Keratinocyte (primary cell): ENCODE measurements at regions not wholly inside any gene's neighbourhood (a gene's known extent, or its start where the extent isn't known, plus 50 kb on each side); places are given as distances from the start of the nearest gene placed in this dataset.

Experiments used
- DNase-seq: peaks from one replicate; pipeline ENCODE4 v3.0.0-alpha.2; 2011; ENCODE audit warnings: low read depth, missing footprints, low spot score
- FAIRE-seq: peaks from 2 replicates; lab custom pipeline; 2011; peaks lifted over from hg19 to GRCh38; lab: Jason Lieb, UNC
- H2AFZ ChIP-seq: 2 replicates; pipeline ENCODE4 v1.6.0; 2012; ENCODE audit warnings: low read length, control low read depth, inconsistent platforms; ENCODE audit not compliant: control insufficient read depth
- H3K27ac ChIP-seq: 2 replicates; pipeline ENCODE4 v1.5.1; 2011; ENCODE audit warnings: low read length; ENCODE audit not compliant: control insufficient read depth, insufficient read depth
- H3K27me3 ChIP-seq: 3 replicates; pipeline ENCODE4 v1.6.0; 2011; ENCODE audit warnings: low read length; ENCODE audit not compliant: control insufficient read depth, insufficient read depth; ENCODE audit errors: extremely low read depth
- H3K36me3 ChIP-seq, 2 experiments: 2 replicates in 1 of 2; 3 replicates in 1 of 2; pipeline ENCODE4 v1.5.1; 2011; ENCODE audit warnings: low read length in 2 of 2, mild to moderate bottlenecking in 1 of 2; ENCODE audit not compliant: control insufficient read depth in 2 of 2, insufficient read depth in 2 of 2; ENCODE audit errors: extremely low read depth in 1 of 2
- H3K4me1 ChIP-seq: 3 replicates; pipeline ENCODE4 v1.5.1; 2011; ENCODE audit warnings: low read length; ENCODE audit not compliant: control insufficient read depth, insufficient read depth; ENCODE audit errors: extremely low read depth
- H3K4me2 ChIP-seq: 3 replicates; pipeline ENCODE4 v1.6.0; 2011; ENCODE audit warnings: low read depth, low read length; ENCODE audit not compliant: control insufficient read depth, insufficient read depth; ENCODE audit errors: extremely low read depth
- H3K4me3 ChIP-seq, 3 experiments: fragments of 200-600 bp in 1 of 3; sonication (generic) in 1 of 3; 2 replicates in 2 of 3; 3 replicates in 1 of 3; pipeline ENCODE4 v1.5.1; 2011 to 2016; ENCODE audit warnings: low read length in 3 of 3, mild to moderate bottlenecking in 3 of 3, control low read depth in 2 of 3, inconsistent platforms in 1 of 3, low read depth in 1 of 3, mixed read lengths in 1 of 3, mixed run types in 1 of 3, moderate library complexity in 1 of 3; ENCODE audit not compliant: control insufficient read depth in 2 of 3, insufficient read depth in 2 of 3; ENCODE audit errors: extremely low read depth in 1 of 3
- H3K79me2 ChIP-seq: 2 replicates; pipeline ENCODE4 v1.6.0; 2012; ENCODE audit warnings: low read length; ENCODE audit not compliant: control insufficient read depth, insufficient read depth
- H3K9ac ChIP-seq: 3 replicates; pipeline ENCODE4 v1.6.0; 2011; ENCODE audit warnings: low read length; ENCODE audit not compliant: control insufficient read depth, insufficient read depth; ENCODE audit errors: extremely low read depth
- H3K9me1 ChIP-seq: 3 replicates; pipeline ENCODE4 v1.6.0; 2011; ENCODE audit warnings: low read length; ENCODE audit not compliant: control insufficient read depth, insufficient read depth; ENCODE audit errors: extremely low read depth
- H3K9me3 ChIP-seq: 2 replicates; pipeline ENCODE4 v1.5.1; 2012; ENCODE audit warnings: low read depth, low read length; ENCODE audit not compliant: control insufficient read depth
- H4K20me1 ChIP-seq: 3 replicates; pipeline ENCODE4 v1.6.0; 2011; ENCODE audit warnings: low read length; ENCODE audit not compliant: control insufficient read depth, insufficient read depth; ENCODE audit errors: extremely low read depth
- EZH2 ChIP-seq: IDR thresholded peaks from one replicate; pipeline ENCODE4 v1.6.1; 2012; ENCODE audit warnings: inconsistent platforms, mild to moderate bottlenecking, low read length, moderate library complexity
- dilution Hi-C: fragments of 300-500 bp; cut with MboI; formaldehyde crosslinking; loops from one replicate; pipeline ENCODE4 v1.7.0; 2020; ENCODE audit warnings: low sequenced_read_pairs; ENCODE audit not compliant: extremely low pct_ligation_motif_present
- TF ChIP-seq, protein P1 (sequence below), 3 experiments: IDR thresholded peaks in 1 of 3; conservative IDR thresholded peaks in 1 of 3; optimal IDR thresholded peaks in 1 of 3; 2 replicates in 2 of 3; 3 replicates in 1 of 3; pipeline versions ENCODE3 to v1.5.1; 2011; ENCODE audit warnings: low read length in 3 of 3, mild to moderate bottlenecking in 3 of 3, moderate library complexity in 2 of 3, control low read depth in 1 of 3, inconsistent platforms in 1 of 3; ENCODE audit not compliant: insufficient read depth in 2 of 3; ENCODE audit errors: extremely low read depth in 1 of 3

GRCh38 chr15:99441871-99442251 is 123.9 kb upstream of the MEF2A start:
- H3K4me1 ChIP-seq, result peaks cover 15% of the 10 kb centered on the region
- dilution Hi-C loops, result no loop called here
- peaks cover 2% of the 10 kb centered on the region for H3K27me3 ChIP-seq
- H2AFZ ChIP-seq, result no peak overlapping the region
- FAIRE-seq (no peak), DNase-seq (no peak)
- H3K4me3 ChIP-seq, result no peak overlapping the region
- H3K9me3 ChIP-seq, result no peaks in the 10 kb centered on the region
- H3K9me1 ChIP-seq, result no peaks in the 10 kb centered on the region
- H4K20me1 ChIP-seq, result no peaks in the 10 kb centered on the region
- H3K9ac ChIP-seq, result no peak overlapping the region
- H3K36me3 ChIP-seq, result no peaks in the 10 kb centered on the region
- no peak overlapping the region for H3K27ac ChIP-seq
- TF ChIP-seq EZH2, result no peak
- TF ChIP-seq, protein P1, sequence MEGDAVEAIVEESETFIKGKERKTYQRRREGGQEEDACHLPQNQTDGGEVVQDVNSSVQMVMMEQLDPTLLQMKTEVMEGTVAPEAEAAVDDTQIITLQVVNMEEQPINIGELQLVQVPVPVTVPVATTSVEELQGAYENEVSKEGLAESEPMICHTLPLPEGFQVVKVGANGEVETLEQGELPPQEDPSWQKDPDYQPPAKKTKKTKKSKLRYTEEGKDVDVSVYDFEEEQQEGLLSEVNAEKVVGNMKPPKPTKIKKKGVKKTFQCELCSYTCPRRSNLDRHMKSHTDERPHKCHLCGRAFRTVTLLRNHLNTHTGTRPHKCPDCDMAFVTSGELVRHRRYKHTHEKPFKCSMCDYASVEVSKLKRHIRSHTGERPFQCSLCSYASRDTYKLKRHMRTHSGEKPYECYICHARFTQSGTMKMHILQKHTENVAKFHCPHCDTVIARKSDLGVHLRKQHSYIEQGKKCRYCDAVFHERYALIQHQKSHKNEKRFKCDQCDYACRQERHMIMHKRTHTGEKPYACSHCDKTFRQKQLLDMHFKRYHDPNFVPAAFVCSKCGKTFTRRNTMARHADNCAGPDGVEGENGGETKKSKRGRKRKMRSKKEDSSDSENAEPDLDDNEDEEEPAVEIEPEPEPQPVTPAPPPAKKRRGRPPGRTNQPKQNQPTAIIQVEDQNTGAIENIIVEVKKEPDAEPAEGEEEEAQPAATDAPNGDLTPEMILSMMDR (optimal IDR thresholded peaks at IDR 0.05 in 1 of 3, IDR thresholded peaks at IDR 0.05 in 1 of 3, conservative IDR thresholded peaks at IDR 0.05 in 1 of 3; ENCODE audit: extremely low read depth in 1 of 3, insufficient read depth in 2 of 3, low read length in 3 of 3), result no peak
- H3K79me2 ChIP-seq, result no peaks in the 10 kb centered on the region
- peak overlapping the region; percentile 80 for H3K4me2 ChIP-seq

- no peaks in the 10 kb centered on the region for H3K9me1 ChIP-seq
- H3K27ac ChIP-seq, result peak overlapping the region; percentile 13
- dilution Hi-C loops, result no loop called here
- FAIRE-seq, result peak; percentile 68
- DNase-seq, result no peak
- peaks cover 15% of the 10 kb centered on the region for H3K4me1 ChIP-seq
- H3K4me2 ChIP-seq, result peak overlapping the region; percentile 80
- no peaks in the 10 kb centered on the region for H3K79me2 ChIP-seq
- no peaks in the 10 kb centered on the region for H4K20me1 ChIP-seq
- no peaks in the 10 kb centered on the region for H3K36me3 ChIP-seq
- no peaks in the 10 kb centered on the region for H3K9me3 ChIP-seq
- H3K4me3 ChIP-seq, result peak overlapping the region in 1 of 3 experiments; percentile 40
- peak overlapping the region; percentile 59 for H2AFZ ChIP-seq
- peaks cover 2% of the 10 kb centered on the region for H3K27me3 ChIP-seq
- H3K9ac ChIP-seq, result no peak overlapping the region
- TF ChIP-seq, protein P1 (optimal IDR thresholded peaks at IDR 0.05 in 1 of 3, IDR thresholded peaks at IDR 0.05 in 1 of 3, conservative IDR thresholded peaks at IDR 0.05 in 1 of 3; ENCODE audit: extremely low read depth in 1 of 3, insufficient read depth in 2 of 3, low read length in 3 of 3), result no peak
- no peak for TF ChIP-seq EZH2
Observed at GRCh38 chr15:99442252-99442897, 123.4 kb upstream of the MEF2A start.
